Endodermal cell (in vitro differentiated cells): ENCODE measurements at regions not wholly inside any gene's neighbourhood (a gene's known extent, or its start where the extent isn't known, plus 50 kb on each side); places are given as distances from the start of the nearest gene placed in this dataset.

Experiments
- DNase-seq: peaks from one replicate; pipeline ENCODE4 v3.0.0-alpha.2; 2017
- H3K27ac ChIP-seq: 2 replicates; pipeline ENCODE4 v1.5.1; 2013; ENCODE audit warnings: mild to moderate bottlenecking, low read depth, low read length, moderate library complexity
- H3K27me3 ChIP-seq: 2 replicates; pipeline ENCODE4 v1.6.1; 2013; ENCODE audit warnings: mild to moderate bottlenecking, low read length, moderate library complexity; ENCODE audit not compliant: insufficient read depth, control insufficient read depth, poor library complexity, severe bottlenecking
- H3K36me3 ChIP-seq: 2 replicates; pipeline ENCODE4 v1.7.0; 2013; ENCODE audit warnings: mild to moderate bottlenecking, low read length, moderate library complexity; ENCODE audit not compliant: control insufficient read depth, insufficient read depth
- H3K4me1 ChIP-seq: one replicate; pipeline ENCODE4 v1.7.0; 2013; ENCODE audit warnings: low read length; ENCODE audit not compliant: control insufficient read depth, insufficient read depth
- H3K4me3 ChIP-seq: 2 replicates; pipeline ENCODE4 v1.5.1; 2013; ENCODE audit warnings: mild to moderate bottlenecking, low read length, moderate library complexity
- H3K9ac ChIP-seq: 2 replicates; pipeline ENCODE4 v1.6.1; 2013; ENCODE audit warnings: mild to moderate bottlenecking, low read length, moderate library complexity; ENCODE audit not compliant: poor library complexity, severe bottlenecking; ENCODE audit errors: extremely low read depth
- H3K9me3 ChIP-seq: 2 replicates; pipeline ENCODE4 v1.6.1; 2013; ENCODE audit warnings: mild to moderate bottlenecking, low read length, moderate library complexity; ENCODE audit not compliant: control insufficient read depth
- H3K27ac Mint-ChIP-seq: 2 replicates; pipeline ENCODE4 v1.8.0; 2020; ENCODE audit warnings: mixed read lengths
- H3K27me3 Mint-ChIP-seq: 2 replicates; pipeline ENCODE4 v1.8.0; 2021; ENCODE audit warnings: mild to moderate bottlenecking, mixed read lengths; ENCODE audit not compliant: insufficient read depth
- H3K36me3 Mint-ChIP-seq: 2 replicates; pipeline ENCODE4 v1.8.0; 2020; ENCODE audit warnings: low read depth, mixed read lengths
- H3K4me1 Mint-ChIP-seq: 2 replicates; pipeline ENCODE4 v1.8.0; 2020; ENCODE audit warnings: mixed read lengths
- H3K4me3 Mint-ChIP-seq: 2 replicates; pipeline ENCODE4 v1.8.0; 2020; ENCODE audit warnings: mild to moderate bottlenecking, moderate library complexity, mixed read lengths
- H3K9me3 Mint-ChIP-seq: 2 replicates; pipeline ENCODE4 v1.8.0; 2020; ENCODE audit warnings: mild to moderate bottlenecking, mixed read lengths
- CTCF ChIP-seq: fragments of 200-600 bp; sonication (generic); conservative IDR thresholded peaks from 2 replicates; pipeline ENCODE4 v1.5.0; 2021; ENCODE audit warnings: antibody characterized with exemption, mild to moderate bottlenecking
- WGBS, 2 experiments: methylation state at CpG; one replicate each; pipeline versions ENCODE4 v1.1.5 to v1.1.7; 2013; ENCODE audit warnings: missing lambda C conversion rate in 2 of 2, mixed read lengths in 1 of 2; ENCODE audit not compliant: insufficient coverage in 1 of 2, insufficient read length in 1 of 2; 5-methylcytosine and 5-hydroxymethylcytosine counted together

DNA sequence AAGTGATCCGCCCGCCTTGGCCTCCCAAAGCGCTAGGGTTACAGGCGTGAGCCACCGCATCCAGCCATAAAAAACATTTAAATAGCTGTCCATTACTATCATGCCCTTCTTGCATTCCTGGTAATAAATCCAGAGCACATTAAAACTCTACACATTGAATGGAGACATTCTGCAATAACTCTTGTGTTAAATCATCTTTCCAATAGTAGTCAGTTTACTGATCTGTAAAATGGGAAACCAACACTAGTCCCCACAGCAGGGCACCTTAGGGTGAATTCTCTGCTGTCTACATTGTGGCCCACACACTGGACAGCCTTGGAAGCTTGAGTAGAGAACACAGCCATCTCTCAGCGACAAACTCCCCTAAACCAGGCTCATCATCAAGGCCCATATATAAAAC is 85.5 kb upstream of the NUDT4 start:
- Mint-ChIP-seq H3K36me3 (peaks cover 6% of the 10 kb centered on the region), H3K4me3 (no peak overlapping the region), H3K27me3 (no peaks in the 10 kb centered on the region), H3K27ac (no peak overlapping the region), H3K9me3 (peaks cover 17% of the 10 kb centered on the region), H3K4me1 (peaks cover 20% of the 10 kb centered on the region)
- Histone ChIP-seq H3K9ac (no peak overlapping the region), H3K27ac (no peak overlapping the region), H3K36me3 (no peaks in the 10 kb centered on the region), H3K9me3 (peaks cover 8% of the 10 kb centered on the region), H3K27me3 (no peaks in the 10 kb centered on the region), H3K4me3 (no peak overlapping the region), H3K4me1 (no peaks in the 10 kb centered on the region)
- TF ChIP-seq CTCF = no peak
- DNase-seq = peak; percentile 5
- WGBS, 2 experiments = 88 to 95% methylated on average over 3 to 6 of the region's 6 CpGs

- H3K27me3 Mint-ChIP-seq = no peaks in the 10 kb centered on the region
- Histone ChIP-seq H3K4me1 (peaks cover 7% of the 10 kb centered on the region), H3K9me3 (peaks cover 8% of the 10 kb centered on the region), H3K9ac (no peak overlapping the region), H3K36me3 (no peaks in the 10 kb centered on the region), H3K27me3 (no peaks in the 10 kb centered on the region), H3K4me3 (no peak overlapping the region), H3K27ac (no peak overlapping the region)
- peaks cover 17% of the 10 kb centered on the region for H3K9me3 Mint-ChIP-seq
- H3K36me3 Mint-ChIP-seq = peaks cover 6% of the 10 kb centered on the region
- WGBS, 2 experiments = 74 to 90% methylated on average over 3 to 6 of the region's 6 CpGs
- H3K4me3 Mint-ChIP-seq = no peak overlapping the region
- no peak for TF ChIP-seq CTCF
- H3K4me1 Mint-ChIP-seq = peaks cover 23% of the 10 kb centered on the region
- H3K27ac Mint-ChIP-seq = no peak overlapping the region
- peak; percentile 36 for DNase-seq
These were observed 84.8 kb upstream of the NUDT4 start for GRCh38 chr12:93292731-93293566.

GRCh38 chr12:93297032-93297431 is 80.7 kb upstream of the NUDT4 start:
- TF ChIP-seq CTCF = no peak
- no peaks in the 10 kb centered on the region for H3K27me3 Mint-ChIP-seq
- Histone ChIP-seq H3K27ac (no peak overlapping the region), H3K9me3 (no peaks in the 10 kb centered on the region), H3K27me3 (no peaks in the 10 kb centered on the region), H3K4me1 (peaks cover 7% of the 10 kb centered on the region), H3K4me3 (peak overlapping the region; percentile 13), H3K9ac (no peak overlapping the region), H3K36me3 (no peaks in the 10 kb centered on the region)
- 77% methylated on average over 3 of the region's 3 CpGs; no CpG with 5 or more reads in 1 of the 2 experiments for WGBS, 2 experiments
- H3K4me1 Mint-ChIP-seq = peaks cover 28% of the 10 kb centered on the region
- DNase-seq = peak; percentile 66
- H3K9me3 Mint-ChIP-seq = peaks cover 4% of the 10 kb centered on the region
- H3K36me3 Mint-ChIP-seq = peaks cover 2% of the 10 kb centered on the region
- no peak overlapping the region for H3K4me3 Mint-ChIP-seq
- H3K27ac Mint-ChIP-seq = peak overlapping the region; percentile 84
